SK-N-SH (cell line): ENCODE measurements at regions not wholly inside any gene's neighbourhood (a gene's known extent, or its start where the extent isn't known, plus 50 kb on each side); places are given as distances from the start of the nearest gene placed in this dataset.

Experiments used
- CTCF ChIA-PET: fragments of 300-600, 350-600 bp; formaldehyde crosslinking; extraction: SDS; loops from one replicate; lab custom pipeline; 2021; lab: Yijun Ruan, JAX
- POLR2A ChIA-PET: fragments of 350-600 bp; sonication (Branson Sonifier 250); formaldehyde crosslinking; extraction: SDS; loops from one replicate; lab custom pipeline; 2020; ENCODE audit warnings: antibody characterized with exemption, inconsistent platforms; lab: Yijun Ruan, JAX
- DNase-seq: peaks from one replicate; pipeline ENCODE4 v3.0.0; 2012
- H2AFZ ChIP-seq: fragments of 200-600 bp; sonication (generic); 2 replicates; pipeline ENCODE4 v1.8.1; 2016; ENCODE audit warnings: antibody characterized with exemption, mild to moderate bottlenecking, low read depth
- H3F3A ChIP-seq: fragments of 200-600 bp; sonication (generic); replicated peaks from 2 replicates; pipeline ENCODE3; 2016; ENCODE audit warnings: antibody characterized with exemption, mild to moderate bottlenecking; ENCODE audit not compliant: insufficient read depth
- H3K27ac ChIP-seq, 2 experiments: fragments of 200-500 bp in 1 of 2; fragments of 200-600 bp in 1 of 2; sonication (Bioruptor generic) in 1 of 2; sonication (generic), shearing (Covaris generic) in 1 of 2; 2 replicates each; pipeline versions ENCODE4 v1.5.1 to v1.6.1; 2014 to 2016; ENCODE audit warnings: low read depth in 2 of 2, inconsistent platforms in 1 of 2, low read length in 1 of 2, mild to moderate bottlenecking in 1 of 2, mixed read lengths in 1 of 2
- H3K27me3 ChIP-seq: fragments of 200-600 bp; sonication (generic), shearing (Covaris generic); 2 replicates; pipeline ENCODE4 v1.6.1; 2016; ENCODE audit warnings: mixed run types; ENCODE audit not compliant: insufficient read depth
- H3K36me3 ChIP-seq, 2 experiments: fragments of 200-500 bp in 1 of 2; fragments of 200-600 bp in 1 of 2; sonication (Bioruptor generic) in 1 of 2; sonication (generic) in 1 of 2; replicated peaks in 1 of 2; 2 replicates each; pipeline versions ENCODE3 to v1.5.1; 2014 to 2016; ENCODE audit warnings: low read length in 1 of 2, mild to moderate bottlenecking in 1 of 2; ENCODE audit not compliant: insufficient read depth in 2 of 2, control insufficient read depth in 1 of 2
- H3K4me1 ChIP-seq, 2 experiments: fragments of 200-500 bp in 1 of 2; fragments of 200-600 bp in 1 of 2; sonication (Bioruptor generic) in 1 of 2; sonication (generic), shearing (Covaris generic) in 1 of 2; 2 replicates each; pipeline versions ENCODE4 v1.5.1 to v1.6.1; 2014 to 2016; ENCODE audit warnings: low read depth in 1 of 2, low read length in 1 of 2, mixed run types in 1 of 2; ENCODE audit not compliant: insufficient read depth in 2 of 2, control insufficient read depth in 1 of 2
- H3K4me2 ChIP-seq: fragments of 200-600 bp; sonication (generic), shearing (Covaris generic); 2 replicates; pipeline ENCODE4 v1.6.1; 2017; ENCODE audit warnings: mixed run types
- H3K4me3 ChIP-seq, 2 experiments: fragments of 200-500 bp in 1 of 2; fragments of 200-600 bp in 1 of 2; sonication (Bioruptor generic) in 1 of 2; sonication (generic), shearing (Covaris generic) in 1 of 2; 2 replicates each; pipeline versions ENCODE4 v1.5.1 to v1.8.1; 2014 to 2016; ENCODE audit warnings: low read depth in 2 of 2, inconsistent platforms in 1 of 2, low read length in 1 of 2, mild to moderate bottlenecking in 1 of 2, mixed read lengths in 1 of 2, moderate library complexity in 1 of 2
- H3K79me2 ChIP-seq: fragments of 200-600 bp; sonication (generic); 2 replicates; pipeline ENCODE4 v1.8.1; 2017; ENCODE audit warnings: mild to moderate bottlenecking; ENCODE audit not compliant: insufficient read depth
- H3K9ac ChIP-seq: fragments of 200-600 bp; sonication (generic); 2 replicates; pipeline ENCODE4 v1.6.1; 2017; ENCODE audit warnings: mixed run types
- H3K9me2 ChIP-seq: fragments of 200-600 bp; sonication (generic); 2 replicates; pipeline ENCODE4 v1.6.1; 2017; ENCODE audit warnings: mixed run types
- H3K9me3 ChIP-seq: fragments of 200-600 bp; sonication (generic); 2 replicates; pipeline ENCODE4 v1.6.1; 2017; ENCODE audit warnings: mixed run types, mild to moderate bottlenecking, moderate library complexity
- H4K20me1 ChIP-seq: fragments of 200-600 bp; sonication (generic); 2 replicates; pipeline ENCODE4 v1.6.1; 2017; ENCODE audit warnings: mild to moderate bottlenecking, mixed run types; ENCODE audit not compliant: insufficient read depth
- EP300 ChIP-seq, 2 experiments: IDR thresholded peaks; 2 replicates each; pipeline versions ENCODE4 v1.4.0 to v1.6.1; 2012; ENCODE audit warnings: borderline replicate concordance in 1 of 2, low read depth in 1 of 2, low read length in 1 of 2
- EZH2phosphoT487 ChIP-seq: fragments of 200-600 bp; sonication (generic); IDR thresholded peaks from 2 replicates; pipeline ENCODE4 v1.6.1; 2017; ENCODE audit warnings: low read depth, mixed run types, mild to moderate bottlenecking, antibody characterized with exemption, moderate library complexity, borderline replicate concordance
- FOSL2 ChIP-seq: IDR thresholded peaks from 2 replicates; pipeline ENCODE4 v1.4.0; 2012; ENCODE audit warnings: low read depth, mild to moderate bottlenecking, moderate library complexity, borderline replicate concordance
- GABPA ChIP-seq: IDR thresholded peaks from 2 replicates; pipeline ENCODE4 v1.4.0; 2012; ENCODE audit warnings: low read depth, mild to moderate bottlenecking
- MEF2A ChIP-seq: IDR thresholded peaks from 2 replicates; pipeline ENCODE4 v1.4.0; 2012; ENCODE audit warnings: low read depth, borderline replicate concordance
- POLR2AphosphoS5 ChIP-seq: IDR thresholded peaks from 2 replicates; pipeline ENCODE4 v1.6.1; 2012; ENCODE audit warnings: low read depth, low read length
- SIN3A ChIP-seq: IDR thresholded peaks from 2 replicates; pipeline ENCODE4 v1.6.1; 2012; ENCODE audit warnings: low read depth, mild to moderate bottlenecking, low read length, moderate library complexity, borderline replicate concordance
- SMC3 ChIP-seq: IDR thresholded peaks from 2 replicates; pipeline ENCODE4 v1.6.1; 2012; ENCODE audit warnings: low read depth, low read length, improper control_type of control experiment
- TAF1 ChIP-seq: IDR thresholded peaks from 2 replicates; pipeline ENCODE4 v1.6.1; 2012; ENCODE audit warnings: low read depth, mild to moderate bottlenecking, low read length, moderate library complexity, borderline replicate concordance
- TCF12 ChIP-seq: IDR thresholded peaks from 2 replicates; pipeline ENCODE4 v1.4.0; 2012
- YY1 ChIP-seq: IDR thresholded peaks from 2 replicates; pipeline ENCODE4 v1.4.0; 2012; ENCODE audit warnings: low read depth, mild to moderate bottlenecking
- WGBS: methylation state at CpG from one replicate; pipeline ENCODE4 v1.1.6; 2017; ENCODE audit warnings: low lambda C conversion rate; 5-methylcytosine and 5-hydroxymethylcytosine counted together
- TF ChIP-seq, protein P1 (sequence below): fragments of 200-600 bp; sonication (generic); IDR thresholded peaks from 2 replicates; pipeline ENCODE4 v1.6.1; 2017; ENCODE audit warnings: antibody characterized with exemption, mild to moderate bottlenecking, moderate library complexity
- TF ChIP-seq, protein P2 (sequence below): IDR thresholded peaks from 2 replicates; pipeline ENCODE4; 2012
- TF ChIP-seq, protein P3 (sequence below): IDR thresholded peaks from 2 replicates; pipeline ENCODE4 v1.6.1; 2012; ENCODE audit warnings: mild to moderate bottlenecking, low read depth, low read length, moderate library complexity

DNA sequence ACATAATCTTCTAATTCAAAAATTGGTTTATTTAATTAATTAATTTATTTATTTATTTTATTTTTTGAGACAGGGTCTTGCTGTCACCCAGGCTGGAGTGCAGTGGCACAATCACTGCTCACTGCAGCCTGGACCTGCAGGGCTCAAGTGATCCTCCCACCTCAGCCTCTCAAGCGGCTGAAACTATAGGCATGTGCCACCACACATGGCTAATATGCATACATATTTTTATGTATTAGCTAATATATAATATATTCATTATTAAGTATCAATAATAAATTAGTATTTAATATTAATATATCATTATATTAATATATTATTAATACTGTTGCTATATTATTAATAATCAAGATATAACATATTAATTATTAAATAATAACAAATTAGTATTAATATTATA is 406.7 kb downstream of the GPATCH2 start:
- Histone ChIP-seq H3K79me2 (no peaks in the 10 kb centered on the region), H4K20me1 (no peaks in the 10 kb centered on the region), H3F3A (no peaks in the 10 kb centered on the region), H3K27ac (no peak overlapping the region), H3K9me2 (no peaks in the 10 kb centered on the region), H3K4me1 (no peaks in the 10 kb centered on the region), H2AFZ (no peak overlapping the region), H3K9me3 (no peaks in the 10 kb centered on the region), H3K27me3 (no peaks in the 10 kb centered on the region), H3K4me2 (no peak overlapping the region), H3K4me3 (no peak overlapping the region), H3K9ac (no peak overlapping the region), H3K36me3 (no peaks in the 10 kb centered on the region)
- DNase-seq: no peak
- ChIA-PET POLR2A (no interaction called here), CTCF (no interaction called here)
- TF ChIP-seq MEF2A (no peak), EZH2phosphoT487 (no peak), TAF1 (no peak), EP300 (IDR thresholded peaks at IDR 0.05; ENCODE audit: borderline replicate concordance in 1 of 2, low read depth in 1 of 2, low read length in 1 of 2) (no peak), TCF12 (no peak), FOSL2 (no peak), POLR2AphosphoS5 (no peak)
- 76% methylated on average over 1 of the region's 1 CpG for WGBS

DNA sequence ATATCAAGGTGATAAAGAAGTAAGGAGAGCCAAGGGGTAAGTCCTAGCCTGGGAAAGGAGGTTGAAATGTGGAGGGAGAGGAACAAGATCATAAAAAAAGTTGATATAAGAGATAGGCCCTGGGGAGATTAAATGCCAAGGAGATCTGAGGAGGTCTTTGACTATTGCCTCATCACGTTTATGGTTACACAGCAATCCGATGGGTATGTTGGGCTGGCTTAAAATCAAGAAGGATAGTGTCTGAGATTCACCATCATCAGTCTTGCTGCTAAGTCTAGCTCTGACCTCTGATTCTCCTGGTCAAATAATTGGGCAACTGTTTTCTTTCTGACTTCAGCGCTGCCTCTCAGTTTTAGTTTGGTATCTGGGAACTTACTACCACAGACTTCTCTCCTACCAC is 416.3 kb downstream of the GPATCH2 start:
- no peak overlapping the region for H2AFZ ChIP-seq
- no peak overlapping the region for H3K4me2 ChIP-seq
- H3K36me3 ChIP-seq: no peaks in the 10 kb centered on the region
- no peak overlapping the region for H3K9ac ChIP-seq
- ChIA-PET POLR2A (no interaction called here), CTCF (no interaction called here)
- no peaks in the 10 kb centered on the region for H3F3A ChIP-seq
- H3K9me2 ChIP-seq: no peaks in the 10 kb centered on the region
- no peak overlapping the region for H3K4me3 ChIP-seq
- no peaks in the 10 kb centered on the region for H3K27me3 ChIP-seq
- H3K27ac ChIP-seq: no peak overlapping the region
- WGBS: 24% methylated on average over 3 of the region's 3 CpGs
- no peaks in the 10 kb centered on the region for H3K79me2 ChIP-seq
- no peak for DNase-seq
- H3K4me1 ChIP-seq: no peaks in the 10 kb centered on the region
- no peak for TF ChIP-seq GABPA
- no peak for TF ChIP-seq EZH2phosphoT487
- no peak for TF ChIP-seq YY1
- TF ChIP-seq, protein P1, sequence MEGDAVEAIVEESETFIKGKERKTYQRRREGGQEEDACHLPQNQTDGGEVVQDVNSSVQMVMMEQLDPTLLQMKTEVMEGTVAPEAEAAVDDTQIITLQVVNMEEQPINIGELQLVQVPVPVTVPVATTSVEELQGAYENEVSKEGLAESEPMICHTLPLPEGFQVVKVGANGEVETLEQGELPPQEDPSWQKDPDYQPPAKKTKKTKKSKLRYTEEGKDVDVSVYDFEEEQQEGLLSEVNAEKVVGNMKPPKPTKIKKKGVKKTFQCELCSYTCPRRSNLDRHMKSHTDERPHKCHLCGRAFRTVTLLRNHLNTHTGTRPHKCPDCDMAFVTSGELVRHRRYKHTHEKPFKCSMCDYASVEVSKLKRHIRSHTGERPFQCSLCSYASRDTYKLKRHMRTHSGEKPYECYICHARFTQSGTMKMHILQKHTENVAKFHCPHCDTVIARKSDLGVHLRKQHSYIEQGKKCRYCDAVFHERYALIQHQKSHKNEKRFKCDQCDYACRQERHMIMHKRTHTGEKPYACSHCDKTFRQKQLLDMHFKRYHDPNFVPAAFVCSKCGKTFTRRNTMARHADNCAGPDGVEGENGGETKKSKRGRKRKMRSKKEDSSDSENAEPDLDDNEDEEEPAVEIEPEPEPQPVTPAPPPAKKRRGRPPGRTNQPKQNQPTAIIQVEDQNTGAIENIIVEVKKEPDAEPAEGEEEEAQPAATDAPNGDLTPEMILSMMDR: no peak
- TF ChIP-seq, protein P2, sequence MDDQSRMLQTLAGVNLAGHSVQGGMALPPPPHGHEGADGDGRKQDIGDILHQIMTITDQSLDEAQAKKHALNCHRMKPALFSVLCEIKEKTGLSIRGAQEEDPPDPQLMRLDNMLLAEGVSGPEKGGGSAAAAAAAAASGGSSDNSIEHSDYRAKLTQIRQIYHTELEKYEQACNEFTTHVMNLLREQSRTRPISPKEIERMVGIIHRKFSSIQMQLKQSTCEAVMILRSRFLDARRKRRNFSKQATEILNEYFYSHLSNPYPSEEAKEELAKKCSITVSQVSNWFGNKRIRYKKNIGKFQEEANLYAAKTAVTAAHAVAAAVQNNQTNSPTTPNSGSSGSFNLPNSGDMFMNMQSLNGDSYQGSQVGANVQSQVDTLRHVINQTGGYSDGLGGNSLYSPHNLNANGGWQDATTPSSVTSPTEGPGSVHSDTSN: no peak
- no peak for TF ChIP-seq SIN3A
- TF ChIP-seq SMC3: no peak
- TF ChIP-seq, protein P3, sequence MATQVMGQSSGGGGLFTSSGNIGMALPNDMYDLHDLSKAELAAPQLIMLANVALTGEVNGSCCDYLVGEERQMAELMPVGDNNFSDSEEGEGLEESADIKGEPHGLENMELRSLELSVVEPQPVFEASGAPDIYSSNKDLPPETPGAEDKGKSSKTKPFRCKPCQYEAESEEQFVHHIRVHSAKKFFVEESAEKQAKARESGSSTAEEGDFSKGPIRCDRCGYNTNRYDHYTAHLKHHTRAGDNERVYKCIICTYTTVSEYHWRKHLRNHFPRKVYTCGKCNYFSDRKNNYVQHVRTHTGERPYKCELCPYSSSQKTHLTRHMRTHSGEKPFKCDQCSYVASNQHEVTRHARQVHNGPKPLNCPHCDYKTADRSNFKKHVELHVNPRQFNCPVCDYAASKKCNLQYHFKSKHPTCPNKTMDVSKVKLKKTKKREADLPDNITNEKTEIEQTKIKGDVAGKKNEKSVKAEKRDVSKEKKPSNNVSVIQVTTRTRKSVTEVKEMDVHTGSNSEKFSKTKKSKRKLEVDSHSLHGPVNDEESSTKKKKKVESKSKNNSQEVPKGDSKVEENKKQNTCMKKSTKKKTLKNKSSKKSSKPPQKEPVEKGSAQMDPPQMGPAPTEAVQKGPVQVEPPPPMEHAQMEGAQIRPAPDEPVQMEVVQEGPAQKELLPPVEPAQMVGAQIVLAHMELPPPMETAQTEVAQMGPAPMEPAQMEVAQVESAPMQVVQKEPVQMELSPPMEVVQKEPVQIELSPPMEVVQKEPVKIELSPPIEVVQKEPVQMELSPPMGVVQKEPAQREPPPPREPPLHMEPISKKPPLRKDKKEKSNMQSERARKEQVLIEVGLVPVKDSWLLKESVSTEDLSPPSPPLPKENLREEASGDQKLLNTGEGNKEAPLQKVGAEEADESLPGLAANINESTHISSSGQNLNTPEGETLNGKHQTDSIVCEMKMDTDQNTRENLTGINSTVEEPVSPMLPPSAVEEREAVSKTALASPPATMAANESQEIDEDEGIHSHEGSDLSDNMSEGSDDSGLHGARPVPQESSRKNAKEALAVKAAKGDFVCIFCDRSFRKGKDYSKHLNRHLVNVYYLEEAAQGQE: no peak
- no peak for TF ChIP-seq TAF1
- no peaks in the 10 kb centered on the region for H4K20me1 ChIP-seq
- no peaks in the 10 kb centered on the region for H3K9me3 ChIP-seq
